Hepatocyte (in vitro differentiated cells): ENCODE measurements at regions not wholly inside any gene's neighbourhood (a gene's known extent, or its start where the extent isn't known, plus 50 kb on each side); places are given as distances from the start of the nearest gene placed in this dataset.

ENCODE experiments used
- DNase-seq: peaks from one replicate; pipeline ENCODE4 v3.0.0-alpha.2; 2016; ENCODE audit warnings: low spot score
- H2AFZ ChIP-seq: fragments of 200-600 bp; sonication (generic); 2 replicates; pipeline ENCODE4 v1.6.0; 2016; ENCODE audit warnings: antibody characterized with exemption, mild to moderate bottlenecking
- H3K27ac ChIP-seq: fragments of 200-600 bp; sonication (generic); 2 replicates; pipeline ENCODE4 v1.5.1; 2016; ENCODE audit warnings: mild to moderate bottlenecking
- H3K27me3 ChIP-seq: fragments of 200-600 bp; sonication (generic); 2 replicates; pipeline ENCODE4 v1.6.1; 2016
- H3K36me3 ChIP-seq: fragments of 200-600 bp; sonication (generic); replicated peaks from 2 replicates; pipeline ENCODE4 v1.5.1; 2016; ENCODE audit warnings: low read depth; ENCODE audit not compliant: insufficient read depth
- H3K4me1 ChIP-seq: fragments of 200-600 bp; sonication (generic); 2 replicates; pipeline ENCODE4 v1.5.1; 2016; ENCODE audit warnings: mild to moderate bottlenecking, moderate library complexity; ENCODE audit not compliant: insufficient read depth
- H3K4me2 ChIP-seq: fragments of 200-600 bp; sonication (generic); 2 replicates; pipeline ENCODE4 v1.6.0; 2016
- H3K4me3 ChIP-seq: fragments of 200-600 bp; sonication (generic); 2 replicates; pipeline ENCODE4 v1.5.1; 2016; ENCODE audit warnings: mild to moderate bottlenecking
- H3K79me2 ChIP-seq: fragments of 200-600 bp; sonication (generic); 2 replicates; pipeline ENCODE4 v1.6.0; 2017; ENCODE audit warnings: mild to moderate bottlenecking
- H3K9me2 ChIP-seq: fragments of 200-600 bp; sonication (generic); replicated peaks from 2 replicates; pipeline ENCODE4 v1.6.0; 2017; ENCODE audit warnings: mild to moderate bottlenecking; ENCODE audit not compliant: insufficient read depth
- H3K9me3 ChIP-seq: fragments of 200-600 bp; sonication (generic); 2 replicates; pipeline ENCODE4 v1.5.1; 2016; ENCODE audit warnings: low read depth, mild to moderate bottlenecking
- H4K20me1 ChIP-seq: fragments of 200-600 bp; sonication (generic); 2 replicates; pipeline ENCODE4 v1.6.0; 2016; ENCODE audit warnings: mild to moderate bottlenecking; ENCODE audit not compliant: insufficient read depth, poor library complexity, severe bottlenecking
- EZH2 ChIP-seq: fragments of 200-600 bp; sonication (generic); IDR thresholded peaks from 2 replicates; pipeline ENCODE4 v1.6.1; 2016; ENCODE audit warnings: antibody characterized with exemption, mild to moderate bottlenecking, borderline replicate concordance
- EZH2phosphoT487 ChIP-seq: fragments of 200-600 bp; sonication (generic); IDR thresholded peaks from one replicate; pipeline ENCODE4 v1.6.1; 2018; ENCODE audit warnings: antibody characterized with exemption, mild to moderate bottlenecking, low read depth, moderate library complexity; ENCODE audit not compliant: unreplicated experiment, severe bottlenecking
- WGBS: methylation state at CpG from one replicate; pipeline ENCODE4 v1.1.6; 2016; ENCODE audit warnings: low lambda C conversion rate; ENCODE audit errors: missing lambda C conversion rate; 5-methylcytosine and 5-hydroxymethylcytosine counted together
- TF ChIP-seq, protein P1 (sequence below): fragments of 200-600 bp; sonication (generic); IDR thresholded peaks from 2 replicates; pipeline ENCODE4 v1.5.1; 2016; ENCODE audit warnings: antibody characterized with exemption, mild to moderate bottlenecking; ENCODE audit not compliant: poor library complexity

DNA sequence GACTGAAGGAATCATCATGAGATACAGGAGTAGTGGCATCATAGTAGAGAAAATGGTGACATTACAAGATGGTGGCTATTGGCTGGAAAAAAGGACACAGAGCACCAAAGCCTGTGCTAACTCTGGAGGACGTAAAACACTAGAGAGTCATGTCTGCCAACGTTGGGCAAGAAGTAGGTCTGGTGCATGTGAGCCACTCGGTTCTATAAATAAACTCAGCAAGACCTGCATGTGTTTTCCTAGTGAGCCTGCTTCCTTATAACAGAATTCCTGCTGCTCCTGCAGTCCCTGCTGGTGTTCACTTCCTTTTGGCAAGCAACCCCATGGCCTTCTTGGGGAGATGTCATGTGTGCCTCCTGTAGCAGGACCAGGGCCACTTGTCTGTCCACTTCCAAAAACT is 325.2 kb downstream of the OSR1 start:
- no peak for DNase-seq
- 92% methylated on average over 3 of the region's 3 CpGs for WGBS
- H3K9me3 ChIP-seq = no peaks in the 10 kb centered on the region
- H2AFZ ChIP-seq = no peak overlapping the region
- no peak overlapping the region for H3K4me2 ChIP-seq
- no peaks in the 10 kb centered on the region for H4K20me1 ChIP-seq
- no peak overlapping the region for H3K27ac ChIP-seq
- no peak for TF ChIP-seq EZH2phosphoT487
- no peak for TF ChIP-seq EZH2
- H3K9me2 ChIP-seq = no peaks in the 10 kb centered on the region
- peaks cover 7% of the 10 kb centered on the region for H3K4me1 ChIP-seq
- H3K27me3 ChIP-seq = no peaks in the 10 kb centered on the region
- no peaks in the 10 kb centered on the region for H3K79me2 ChIP-seq
- no peaks in the 10 kb centered on the region for H3K36me3 ChIP-seq
- no peak overlapping the region for H3K4me3 ChIP-seq

DNA sequence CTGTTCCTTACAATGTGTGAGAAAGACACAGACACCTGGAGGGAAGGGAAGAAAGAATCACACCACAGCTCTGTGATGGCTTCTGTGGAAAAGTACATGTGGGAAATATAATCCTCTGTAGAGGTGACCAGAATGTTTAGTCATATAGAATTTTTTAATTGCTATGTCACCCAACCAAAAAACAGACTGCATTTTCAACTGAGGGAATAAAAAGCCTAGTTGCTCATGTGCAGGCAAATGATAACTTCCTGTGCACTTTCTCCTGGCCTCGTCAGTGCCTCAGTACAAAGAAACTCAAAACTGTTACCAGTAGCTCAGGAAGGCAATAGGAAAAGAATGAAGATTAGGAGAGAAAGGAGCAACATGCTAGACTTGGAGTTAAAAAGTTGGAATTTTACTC is 326.8 kb downstream of the OSR1 start:
- no peak overlapping the region for H2AFZ ChIP-seq
- H3K9me2 ChIP-seq = no peaks in the 10 kb centered on the region
- H3K4me1 ChIP-seq = peaks cover 7% of the 10 kb centered on the region
- WGBS = 90% methylated on average over 1 of the region's 1 CpG
- no peak for DNase-seq
- no peak for TF ChIP-seq EZH2phosphoT487
- TF ChIP-seq, protein P1, sequence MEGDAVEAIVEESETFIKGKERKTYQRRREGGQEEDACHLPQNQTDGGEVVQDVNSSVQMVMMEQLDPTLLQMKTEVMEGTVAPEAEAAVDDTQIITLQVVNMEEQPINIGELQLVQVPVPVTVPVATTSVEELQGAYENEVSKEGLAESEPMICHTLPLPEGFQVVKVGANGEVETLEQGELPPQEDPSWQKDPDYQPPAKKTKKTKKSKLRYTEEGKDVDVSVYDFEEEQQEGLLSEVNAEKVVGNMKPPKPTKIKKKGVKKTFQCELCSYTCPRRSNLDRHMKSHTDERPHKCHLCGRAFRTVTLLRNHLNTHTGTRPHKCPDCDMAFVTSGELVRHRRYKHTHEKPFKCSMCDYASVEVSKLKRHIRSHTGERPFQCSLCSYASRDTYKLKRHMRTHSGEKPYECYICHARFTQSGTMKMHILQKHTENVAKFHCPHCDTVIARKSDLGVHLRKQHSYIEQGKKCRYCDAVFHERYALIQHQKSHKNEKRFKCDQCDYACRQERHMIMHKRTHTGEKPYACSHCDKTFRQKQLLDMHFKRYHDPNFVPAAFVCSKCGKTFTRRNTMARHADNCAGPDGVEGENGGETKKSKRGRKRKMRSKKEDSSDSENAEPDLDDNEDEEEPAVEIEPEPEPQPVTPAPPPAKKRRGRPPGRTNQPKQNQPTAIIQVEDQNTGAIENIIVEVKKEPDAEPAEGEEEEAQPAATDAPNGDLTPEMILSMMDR = no peak
- TF ChIP-seq EZH2 = no peak
- no peaks in the 10 kb centered on the region for H3K27me3 ChIP-seq
- no peaks in the 10 kb centered on the region for H3K9me3 ChIP-seq
- H4K20me1 ChIP-seq = no peaks in the 10 kb centered on the region
- no peak overlapping the region for H3K4me2 ChIP-seq
- H3K36me3 ChIP-seq = no peaks in the 10 kb centered on the region
- H3K4me3 ChIP-seq = no peak overlapping the region
- H3K27ac ChIP-seq = no peak overlapping the region
- no peaks in the 10 kb centered on the region for H3K79me2 ChIP-seq

DNA sequence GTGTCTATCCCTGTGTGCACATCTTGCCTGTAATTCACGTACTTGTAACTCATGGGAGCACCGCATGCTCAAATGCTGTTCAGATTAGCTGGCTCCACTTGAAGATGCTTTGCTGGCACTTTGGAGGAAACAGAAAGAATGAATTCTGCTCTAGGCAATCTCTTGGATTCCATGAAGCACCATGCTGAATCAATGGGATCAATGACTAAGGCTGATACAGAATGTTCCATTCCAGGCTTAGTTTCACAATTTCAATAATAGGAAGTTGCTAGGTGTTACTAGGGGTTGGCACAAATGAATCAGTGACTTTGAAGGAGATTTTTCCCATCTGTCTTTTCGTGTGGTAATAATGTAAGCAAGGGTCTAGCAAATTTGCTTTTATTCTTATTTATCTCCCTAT is 328.8 kb downstream of the OSR1 start:
- Histone ChIP-seq H4K20me1 (no peaks in the 10 kb centered on the region), H3K9me3 (no peaks in the 10 kb centered on the region), H2AFZ (no peak overlapping the region), H3K4me3 (no peak overlapping the region), H3K36me3 (no peaks in the 10 kb centered on the region), H3K27me3 (no peaks in the 10 kb centered on the region), H3K4me2 (no peak overlapping the region), H3K27ac (no peak overlapping the region), H3K79me2 (no peaks in the 10 kb centered on the region), H3K9me2 (no peaks in the 10 kb centered on the region), H3K4me1 (no peaks in the 10 kb centered on the region)
- 86% methylated on average over 3 of the region's 3 CpGs for WGBS
- TF ChIP-seq EZH2 = no peak
- TF ChIP-seq EZH2phosphoT487 = no peak
- TF ChIP-seq, protein P1 = no peak
- no peak for DNase-seq

DNA sequence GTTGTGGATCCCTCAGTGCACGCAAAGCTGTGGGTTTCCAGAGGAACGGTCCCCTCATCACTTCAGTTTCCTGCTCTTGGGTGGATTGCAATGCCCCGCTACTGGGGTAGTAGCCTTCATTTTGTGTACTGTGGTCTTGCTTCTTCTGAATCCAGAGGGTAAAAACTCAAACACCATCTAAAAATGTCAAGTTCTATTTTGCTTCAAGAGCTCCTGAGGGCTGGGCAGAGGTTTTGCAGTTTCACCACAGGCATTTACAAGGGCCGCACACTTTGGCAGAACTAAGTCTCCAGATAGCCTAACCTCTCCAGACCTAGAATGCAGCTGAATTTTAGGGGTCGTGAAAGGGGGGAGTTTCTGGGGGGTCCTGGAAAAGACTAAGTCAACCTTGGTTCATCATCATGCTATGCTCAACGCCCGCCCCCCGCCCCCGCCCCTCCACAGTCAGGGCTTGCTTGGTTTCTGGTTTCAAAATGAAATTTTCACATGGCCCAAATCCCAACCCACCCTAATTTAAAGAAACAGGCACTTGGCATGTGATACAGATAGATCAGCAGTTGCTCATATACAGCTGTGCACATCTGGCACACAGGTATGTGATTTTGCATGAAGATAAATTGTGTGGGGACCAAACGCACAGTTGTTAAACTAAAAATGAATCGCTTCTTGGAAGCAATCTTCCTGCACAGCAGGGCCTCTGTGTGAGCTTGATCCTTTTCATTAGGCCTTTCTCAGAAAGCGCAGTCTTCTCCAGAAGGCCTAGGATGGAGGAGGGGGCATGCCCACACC is 329.6 kb downstream of the OSR1 start:
- DNase-seq = no peak
- H3K4me1 ChIP-seq = no peaks in the 10 kb centered on the region
- TF ChIP-seq, protein P1 = no peak
- TF ChIP-seq EZH2 (no peak), EZH2phosphoT487 (no peak)
- H3K27me3 ChIP-seq = no peaks in the 10 kb centered on the region
- no peak overlapping the region for H3K4me2 ChIP-seq
- no peaks in the 10 kb centered on the region for H3K79me2 ChIP-seq
- H2AFZ ChIP-seq = no peak overlapping the region
- H4K20me1 ChIP-seq = no peaks in the 10 kb centered on the region
- no peaks in the 10 kb centered on the region for H3K9me3 ChIP-seq
- H3K27ac ChIP-seq = no peak overlapping the region
- H3K36me3 ChIP-seq = no peaks in the 10 kb centered on the region
- no peak overlapping the region for H3K4me3 ChIP-seq
- WGBS = 76% methylated on average over 12 of the region's 12 CpGs
- no peaks in the 10 kb centered on the region for H3K9me2 ChIP-seq
